GM19328 (cell line): ENCODE measurements at regions not wholly inside any gene's neighbourhood (a gene's known extent, or its start where the extent isn't known, plus 50 kb on each side); places are given as distances from the start of the nearest gene placed in this dataset.

ENCODE experiments used
- ATAC-seq: cut with Tn5 transposase; IDR thresholded peaks from one replicate; pipeline ENCODE4 v1.9.1; 2021; ENCODE audit warnings: mild to moderate bottlenecking, moderate library complexity; ENCODE audit not compliant: unreplicated experiment

DNA sequence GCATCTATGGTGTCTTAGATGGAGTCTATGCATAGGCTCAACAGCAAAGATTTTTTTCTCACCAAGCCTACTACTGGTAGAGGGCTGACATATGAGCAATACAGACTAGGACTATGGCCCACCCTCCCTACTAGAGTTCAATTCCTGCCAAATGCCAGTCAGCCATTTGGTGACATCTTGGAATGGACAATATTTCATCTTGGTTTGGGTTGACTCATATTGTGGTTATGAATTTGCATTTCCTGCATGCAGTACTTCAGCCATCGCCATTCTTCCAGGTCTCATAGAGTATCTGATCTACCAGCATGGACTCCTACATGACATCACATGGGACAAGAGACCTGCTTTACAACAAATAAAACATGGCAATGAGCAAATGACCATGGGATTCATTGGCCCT is 778.1 kb upstream of the SOX9 start:
- ATAC-seq: no peak

DNA sequence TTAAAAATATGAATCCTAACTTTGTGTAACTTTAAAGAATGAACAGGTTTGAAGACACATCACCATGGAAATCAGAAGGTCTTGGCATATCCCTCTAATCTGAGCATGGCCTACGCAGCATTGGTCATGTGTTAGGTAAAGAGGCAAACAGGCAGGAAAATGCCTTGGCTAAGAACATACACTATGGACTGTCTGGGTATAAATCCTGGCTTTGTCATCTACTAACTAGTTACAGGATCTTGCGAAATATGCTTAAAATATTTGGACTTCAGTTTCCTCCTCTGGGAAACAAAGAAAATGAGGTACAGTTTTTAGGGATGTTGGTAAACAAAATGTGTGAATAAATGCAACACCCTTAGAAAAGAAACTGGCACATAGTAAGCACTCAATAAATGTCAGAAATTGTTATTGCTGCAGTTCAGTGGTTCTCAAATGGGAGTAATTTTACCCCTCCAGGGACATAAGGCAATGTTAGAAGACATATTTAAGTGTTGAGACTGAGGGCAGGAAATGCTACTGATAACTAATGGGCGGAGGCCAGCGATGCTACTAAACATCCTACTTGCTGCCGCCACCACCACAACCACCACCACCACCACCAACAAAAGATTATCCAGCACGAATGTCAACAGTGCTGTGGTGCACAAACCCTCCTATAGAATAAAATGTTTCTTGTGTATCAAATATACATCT is 770.8 kb upstream of the SOX9 start:
- no peak for ATAC-seq

DNA sequence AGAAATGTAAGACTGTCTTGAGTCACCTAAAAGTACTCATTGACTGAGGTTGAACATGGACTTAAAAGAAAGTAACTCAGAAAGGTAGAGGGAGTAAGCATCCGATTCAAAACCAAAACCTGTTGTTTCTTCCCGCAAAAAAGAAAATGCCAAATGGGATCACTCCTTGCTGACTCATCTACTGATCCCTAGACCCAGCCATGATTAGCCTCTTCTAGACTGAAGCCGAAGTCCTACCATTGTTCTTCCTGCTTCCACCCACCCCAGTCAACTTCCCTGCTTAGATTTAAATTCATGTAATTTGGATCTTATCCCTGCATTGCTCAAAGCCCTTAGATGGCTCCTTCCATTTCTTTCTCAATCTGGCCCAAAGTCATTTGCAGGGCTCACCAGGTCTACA is 760.5 kb upstream of the SOX9 start:
- ATAC-seq: no peak

DNA sequence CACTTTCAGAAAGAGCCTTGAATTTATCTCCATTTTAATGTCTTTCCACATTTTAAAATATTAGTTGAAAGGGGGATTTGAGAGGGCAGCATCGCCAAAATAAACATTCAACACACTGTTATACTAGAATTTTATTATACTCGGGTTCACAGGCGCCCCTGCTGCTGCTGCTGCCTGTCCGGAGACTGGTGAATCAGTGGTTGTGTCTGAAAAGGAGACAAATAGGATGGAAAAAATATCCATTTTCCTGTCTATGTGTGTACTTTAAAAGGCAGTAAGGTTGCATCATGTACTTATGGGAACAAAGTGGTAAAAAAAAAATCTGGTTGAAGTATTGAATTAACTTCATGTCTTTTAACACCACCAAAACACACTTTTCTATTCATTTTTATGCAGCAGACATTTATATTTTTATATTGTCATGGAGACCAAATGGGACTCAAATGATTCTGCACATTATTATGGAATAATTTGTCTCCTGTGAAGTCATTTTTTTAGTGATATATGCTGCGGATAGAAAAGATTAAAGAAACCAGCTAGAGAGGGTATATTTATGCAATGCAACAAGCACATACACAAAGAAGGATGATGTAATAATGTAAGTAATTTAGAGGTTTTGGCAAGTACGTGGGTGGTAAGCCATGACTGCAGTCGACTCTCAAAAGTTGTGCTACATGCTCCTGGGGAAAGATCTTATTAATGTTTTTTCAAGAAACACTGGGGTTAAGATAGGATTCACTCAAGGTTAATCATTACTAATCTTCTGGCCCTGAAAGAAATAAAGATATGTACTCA is 759.0 kb upstream of the SOX9 start:
- ATAC-seq: no peak

- ATAC-seq: no peak
Observed at GRCh38 chr17:71363661-71364060, 757.2 kb upstream of the SOX9 start.

- no peak for ATAC-seq
Observed at GRCh38 chr17:71371809-71372208, 749.0 kb upstream of the SOX9 start.

DNA sequence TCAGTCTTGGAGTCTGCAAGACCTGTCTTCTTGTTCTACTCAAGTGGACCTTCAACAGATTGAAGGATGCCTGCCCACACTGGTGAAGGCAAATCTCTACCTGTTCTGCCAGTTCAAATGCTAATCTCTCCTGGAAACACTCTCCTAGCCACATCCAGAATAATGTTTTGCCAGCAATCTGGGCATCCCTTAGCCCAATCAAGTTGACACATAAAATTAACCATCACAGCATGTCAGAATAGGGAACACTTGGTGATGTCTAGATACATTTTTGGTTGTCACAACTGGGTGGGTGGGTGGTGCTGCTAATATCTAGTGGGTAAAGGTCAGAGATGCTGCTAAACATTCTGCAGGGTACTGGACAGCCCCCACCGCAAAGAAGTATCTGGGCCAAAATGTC is 744.9 kb upstream of the SOX9 start:
- ATAC-seq: no peak

- ATAC-seq: no peak
Observed at GRCh38 chr17:71376933-71377332, 743.9 kb upstream of the SOX9 start.

DNA sequence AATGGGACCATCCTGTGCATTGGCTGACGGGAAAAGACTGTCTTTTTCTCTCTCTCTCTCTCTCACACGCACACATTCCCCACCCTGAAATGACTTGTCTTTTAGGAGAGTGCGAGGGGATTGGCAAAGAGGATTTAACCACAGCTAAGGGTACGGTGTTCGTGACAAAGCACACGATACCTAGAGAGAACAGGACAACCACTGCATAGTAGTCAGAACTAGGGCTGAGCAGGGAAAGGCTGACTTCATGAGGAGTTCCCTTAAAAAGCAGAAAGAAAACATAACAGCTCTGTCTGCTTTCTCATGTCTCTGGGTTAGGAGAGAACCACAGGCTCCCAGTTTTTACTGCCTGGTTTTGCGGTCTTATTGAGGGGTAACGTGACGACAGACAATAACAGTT is 742.8 kb upstream of the SOX9 start:
- ATAC-seq: no peak

- ATAC-seq: no peak
Observed at GRCh38 chr17:71378741-71379140, 742.1 kb upstream of the SOX9 start.

DNA sequence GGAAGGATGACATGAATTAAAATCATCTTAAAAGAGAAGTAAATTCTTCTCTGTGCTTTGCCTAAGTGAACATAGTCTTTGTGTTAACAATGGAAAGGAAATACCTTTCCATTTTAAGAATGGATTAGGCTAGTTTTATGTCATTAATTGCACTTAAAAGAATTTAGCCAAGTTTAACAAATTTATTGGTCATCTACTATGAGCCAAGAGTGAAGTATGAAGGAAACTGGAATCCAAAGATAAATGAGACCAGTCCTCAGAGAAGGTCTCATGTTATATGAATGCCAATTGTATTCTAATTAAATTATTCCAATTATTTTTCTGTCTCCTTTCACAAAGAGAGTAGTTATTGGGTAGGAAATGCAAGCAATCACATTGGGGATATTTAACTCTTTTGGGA is 741.3 kb upstream of the SOX9 start:
- ATAC-seq: no peak

- no peak for ATAC-seq
Observed at GRCh38 chr17:71380535-71380934, 740.3 kb upstream of the SOX9 start.

GRCh38 chr17:71380936-71381335 is 739.9 kb upstream of the SOX9 start:
- no peak for ATAC-seq

DNA sequence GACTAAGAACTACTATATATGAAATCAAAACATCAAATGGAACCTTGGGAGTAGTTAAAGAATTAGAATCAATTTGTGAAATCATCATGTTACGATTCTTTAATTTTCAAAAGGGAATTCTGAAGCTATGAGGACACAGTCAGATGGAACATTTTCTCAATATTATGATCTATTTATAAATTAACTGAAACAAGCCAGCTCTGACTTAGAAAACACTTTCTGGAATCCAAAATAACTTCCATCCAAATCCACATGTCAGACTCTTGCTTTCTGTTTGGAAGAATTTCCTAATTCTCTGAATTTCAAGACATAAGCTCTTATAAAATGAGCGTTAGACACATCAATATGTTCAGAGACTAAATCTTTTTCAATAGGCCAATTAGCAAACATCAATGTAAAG is 737.7 kb upstream of the SOX9 start:
- ATAC-seq: no peak

DNA sequence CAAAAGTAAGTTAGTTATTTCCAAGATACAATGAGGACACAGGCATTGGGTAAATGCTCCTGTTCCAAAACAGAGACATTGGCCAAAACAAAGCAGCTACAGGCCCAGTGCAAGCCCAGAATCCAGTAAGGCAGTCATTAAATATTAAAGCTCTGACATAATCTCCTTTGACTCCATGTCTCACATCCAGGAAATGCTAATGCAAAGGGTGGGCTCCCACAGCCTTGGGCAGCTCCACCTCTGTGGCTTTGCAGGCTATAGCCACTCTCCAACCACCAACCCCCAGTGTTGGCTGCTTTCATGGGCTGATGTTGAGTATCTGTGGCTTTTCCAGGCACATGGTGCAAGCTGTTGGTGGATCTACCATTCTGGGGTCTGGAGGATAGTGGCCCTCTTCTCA is 733.4 kb upstream of the SOX9 start:
- no peak for ATAC-seq

- no peak for ATAC-seq
Observed at GRCh38 chr17:71392715-71393567, 727.9 kb upstream of the SOX9 start.

DNA sequence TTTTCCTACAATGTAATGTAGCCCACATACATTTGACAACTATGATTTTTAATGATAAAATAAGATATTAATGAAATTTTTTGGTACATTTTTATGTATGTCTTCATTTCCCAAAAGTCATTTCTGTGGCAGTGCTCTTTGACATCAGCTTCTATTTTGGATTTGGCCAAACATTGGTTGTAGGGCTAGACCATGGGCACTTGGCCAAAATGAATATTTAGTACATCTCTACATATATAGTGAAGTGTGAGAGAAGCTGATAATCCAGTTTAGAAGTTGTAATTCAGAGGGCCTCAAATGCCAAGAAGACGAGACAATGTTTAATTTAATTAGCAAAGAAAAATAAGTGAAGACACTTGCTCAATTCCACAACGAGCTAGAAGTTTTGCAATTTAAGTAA is 724.9 kb upstream of the SOX9 start:
- ATAC-seq: no peak

DNA sequence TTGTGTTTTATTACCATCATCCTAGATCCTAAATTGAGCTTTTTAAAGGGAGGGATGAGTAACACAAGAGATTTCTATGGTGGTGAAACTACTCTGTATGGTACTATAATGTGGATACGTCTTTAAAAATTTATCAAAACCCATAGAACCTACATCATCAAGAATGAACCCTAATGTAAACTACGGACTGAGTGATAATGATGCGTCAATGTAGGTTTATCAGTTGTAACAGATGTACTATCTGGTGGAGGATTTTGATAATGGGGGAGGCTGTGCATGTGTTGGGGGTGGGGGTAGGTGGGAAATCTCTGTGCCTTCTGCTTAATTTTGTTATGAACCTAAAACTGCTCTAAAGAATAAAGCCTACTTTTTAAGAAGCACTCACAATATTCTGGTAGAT is 724.1 kb upstream of the SOX9 start:
- ATAC-seq: no peak

DNA sequence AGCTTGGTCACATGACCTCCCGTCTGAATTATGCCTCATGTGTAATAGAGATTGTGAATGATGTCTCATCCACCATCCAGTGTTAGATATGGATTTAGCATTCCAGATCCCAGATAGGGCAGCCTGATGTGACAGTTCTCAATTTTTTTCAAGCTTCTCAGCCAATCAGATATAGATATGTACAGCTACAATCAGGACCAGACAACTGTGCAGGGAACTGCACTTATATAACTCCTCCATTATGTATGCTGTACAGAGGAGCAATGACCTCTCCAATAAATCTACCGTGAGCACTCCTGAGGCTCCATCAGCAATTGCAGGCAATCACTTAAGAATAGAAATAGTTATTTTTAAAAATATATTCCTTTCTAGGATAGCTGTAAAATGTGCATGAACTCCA is 722.8 kb upstream of the SOX9 start:
- ATAC-seq: no peak

GRCh38 chr17:71398800-71399219 is 722.0 kb upstream of the SOX9 start:
- ATAC-seq: no peak

DNA sequence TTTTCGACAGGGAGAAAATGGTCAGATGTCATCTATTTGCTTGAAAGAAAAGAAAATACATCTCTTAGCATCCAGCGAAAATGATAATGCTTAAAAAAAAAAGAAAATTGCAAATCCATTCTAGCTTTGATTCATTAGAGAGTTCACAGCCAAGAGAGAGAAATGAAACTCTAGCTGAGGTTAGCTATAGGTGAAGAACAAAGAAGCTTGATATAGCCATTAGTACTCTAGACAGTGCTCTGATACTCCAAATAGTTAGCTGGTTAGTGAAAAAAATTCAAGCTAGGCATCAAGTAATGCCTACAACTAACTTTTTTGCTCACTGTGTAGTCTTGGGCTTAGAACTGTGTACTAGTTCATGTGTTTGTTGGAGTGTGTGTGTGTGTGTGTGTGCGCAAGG is 721.6 kb upstream of the SOX9 start:
- no peak for ATAC-seq

DNA sequence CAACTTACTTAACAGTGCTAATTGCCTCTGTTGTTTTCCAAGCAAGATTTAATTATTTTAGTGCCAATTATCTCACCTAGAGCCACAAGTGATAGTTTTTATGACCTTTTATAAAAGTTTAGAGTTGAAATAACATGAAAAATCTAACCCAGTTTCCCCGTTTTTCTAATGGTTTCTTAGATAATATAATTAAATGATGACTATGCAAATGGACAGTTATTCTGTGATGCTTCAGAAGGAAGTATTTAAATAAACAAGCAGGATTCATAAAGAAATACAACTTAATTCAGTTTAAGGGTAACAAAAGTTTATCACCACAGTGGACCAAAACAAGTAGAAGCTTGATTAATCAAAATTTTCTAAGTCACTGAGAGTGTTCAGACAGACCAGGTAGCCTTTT is 721.2 kb upstream of the SOX9 start:
- no peak for ATAC-seq
